ENCODE measurements at regions not wholly inside any gene's neighbourhood (a gene's known extent, or its start where the extent isn't known, plus 50 kb on each side); places are given as distances from the start of the nearest gene placed in this dataset.
"Not testable (repeated sequence)": the region's sequence is repeated elsewhere in the genome, so short reads cannot be mapped to it uniquely, and the experiment has no call there.

- Mint-ChIP-seq H3K27me3 (peaks cover 6% of the 10 kb centered on the region), H3K9me3 (no peaks in the 10 kb centered on the region), H3K4me3 (no peak overlapping the region), H3K36me3 (ENCODE audit: low read depth) (no peaks in the 10 kb centered on the region), H3K4me1 (ENCODE audit: low read depth) (no peaks in the 10 kb centered on the region), H3K27ac (no peak overlapping the region)
- Histone ChIP-seq H3K4me3 (ENCODE audit: low read length) (no peak overlapping the region), H3K27me3 (ENCODE audit: control insufficient read depth in 1 of 2, insufficient read depth in 2 of 2, low read length in 2 of 2) (no peaks in the 10 kb centered on the region), H3K36me3 (ENCODE audit: insufficient read depth, low read length) (no peaks in the 10 kb centered on the region), H3K4me1 (ENCODE audit: insufficient read depth, low read length) (no peaks in the 10 kb centered on the region), H3K27ac (ENCODE audit: low read depth in 1 of 2, low read length in 2 of 2) (no peak overlapping the region), H3K9me3 (ENCODE audit: control insufficient read depth in 1 of 2, insufficient read depth in 1 of 2, low read length in 2 of 2) (no peaks in the 10 kb centered on the region)
- POLR2A ChIA-PET, result no interaction called here
- CTCF ChIA-PET, result no interaction called here
- intact Hi-C loops (cut with DNase I, micrococcal nuclease), result no loop called here
- TF ChIP-seq, protein P1, sequence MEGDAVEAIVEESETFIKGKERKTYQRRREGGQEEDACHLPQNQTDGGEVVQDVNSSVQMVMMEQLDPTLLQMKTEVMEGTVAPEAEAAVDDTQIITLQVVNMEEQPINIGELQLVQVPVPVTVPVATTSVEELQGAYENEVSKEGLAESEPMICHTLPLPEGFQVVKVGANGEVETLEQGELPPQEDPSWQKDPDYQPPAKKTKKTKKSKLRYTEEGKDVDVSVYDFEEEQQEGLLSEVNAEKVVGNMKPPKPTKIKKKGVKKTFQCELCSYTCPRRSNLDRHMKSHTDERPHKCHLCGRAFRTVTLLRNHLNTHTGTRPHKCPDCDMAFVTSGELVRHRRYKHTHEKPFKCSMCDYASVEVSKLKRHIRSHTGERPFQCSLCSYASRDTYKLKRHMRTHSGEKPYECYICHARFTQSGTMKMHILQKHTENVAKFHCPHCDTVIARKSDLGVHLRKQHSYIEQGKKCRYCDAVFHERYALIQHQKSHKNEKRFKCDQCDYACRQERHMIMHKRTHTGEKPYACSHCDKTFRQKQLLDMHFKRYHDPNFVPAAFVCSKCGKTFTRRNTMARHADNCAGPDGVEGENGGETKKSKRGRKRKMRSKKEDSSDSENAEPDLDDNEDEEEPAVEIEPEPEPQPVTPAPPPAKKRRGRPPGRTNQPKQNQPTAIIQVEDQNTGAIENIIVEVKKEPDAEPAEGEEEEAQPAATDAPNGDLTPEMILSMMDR (IDR thresholded peaks at IDR 0.05), result no peak
- ATAC-seq (ENCODE audit: poor library complexity) (no peak), DNase-seq (no peak)
Measured at GRCh38 chr7:25054819-25055519, 70.1 kb downstream of the CYCS start.

DNA sequence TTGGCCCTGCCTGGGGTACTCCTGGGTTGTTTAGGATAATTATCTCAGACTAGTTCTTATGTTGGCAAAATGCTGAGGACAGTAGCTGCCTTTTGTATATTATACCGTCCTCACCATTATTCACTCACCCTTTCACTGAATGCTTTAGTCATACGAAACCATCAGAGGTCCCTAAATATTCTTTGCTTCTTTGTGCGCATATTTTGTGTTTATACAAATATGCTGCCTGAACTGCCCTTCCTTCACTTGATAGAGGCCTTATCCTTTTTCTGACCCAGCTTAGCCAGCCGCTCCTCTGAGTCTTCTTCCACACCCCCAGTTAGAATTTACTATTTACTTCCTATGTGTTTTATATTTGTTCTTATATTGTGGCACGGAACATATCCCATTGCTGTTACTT, 70.2 kb upstream of the OSBPL3 start:
- TF ChIP-seq, protein P1 (IDR thresholded peaks at IDR 0.05), result no peak
- DNase-seq (no peak), ATAC-seq (ENCODE audit: poor library complexity) (no peak)
- no peaks in the 10 kb centered on the region for H3K9me3 ChIP-seq (ENCODE audit: control insufficient read depth in 1 of 2, insufficient read depth in 1 of 2, low read length in 2 of 2)
- H3K27me3 ChIP-seq (ENCODE audit: control insufficient read depth in 1 of 2, insufficient read depth in 2 of 2, low read length in 2 of 2), result no peaks in the 10 kb centered on the region
- no peak overlapping the region for H3K27ac ChIP-seq (ENCODE audit: low read depth in 1 of 2, low read length in 2 of 2)
- no peaks in the 10 kb centered on the region for H3K4me1 ChIP-seq (ENCODE audit: insufficient read depth, low read length)
- H3K36me3 ChIP-seq (ENCODE audit: insufficient read depth, low read length), result no peaks in the 10 kb centered on the region
- CTCF ChIA-PET, result no interaction called here
- intact Hi-C loops (cut with DNase I, micrococcal nuclease), result no loop called here
- no peak overlapping the region for H3K4me3 ChIP-seq (ENCODE audit: low read length)
- Mint-ChIP-seq H3K9me3 (no peaks in the 10 kb centered on the region), H3K36me3 (ENCODE audit: low read depth) (no peaks in the 10 kb centered on the region), H3K27ac (no peak overlapping the region), H3K4me1 (ENCODE audit: low read depth) (no peaks in the 10 kb centered on the region), H3K27me3 (no peaks in the 10 kb centered on the region), H3K4me3 (no peak overlapping the region)
- POLR2A ChIA-PET, result no interaction called here

GRCh38 chr7:25048444-25048834, 68.5 kb upstream of the OSBPL3 start:
- Histone ChIP-seq H3K4me3 (ENCODE audit: low read length) (no peak overlapping the region), H3K4me1 (ENCODE audit: insufficient read depth, low read length) (no peaks in the 10 kb centered on the region), H3K36me3 (ENCODE audit: insufficient read depth, low read length) (no peaks in the 10 kb centered on the region), H3K27me3 (ENCODE audit: control insufficient read depth in 1 of 2, insufficient read depth in 2 of 2, low read length in 2 of 2) (no peaks in the 10 kb centered on the region), H3K9me3 (ENCODE audit: control insufficient read depth in 1 of 2, insufficient read depth in 1 of 2, low read length in 2 of 2) (no peaks in the 10 kb centered on the region), H3K27ac (ENCODE audit: low read depth in 1 of 2, low read length in 2 of 2) (no peak overlapping the region)
- H3K4me3 Mint-ChIP-seq, result no peak overlapping the region
- H3K36me3 Mint-ChIP-seq (ENCODE audit: low read depth), result no peaks in the 10 kb centered on the region
- ChIA-PET POLR2A (interaction anchor here (0.6 kb wide), 1 partner anchor 164 kb away, joined by 3 read pairs; no protein-coding TSS in a partner anchor), CTCF (interaction anchor here (0.5 kb wide), 1 partner anchor 1627 kb away, joined by 3 read pairs; no protein-coding TSS in a partner anchor)
- no peaks in the 10 kb centered on the region for H3K9me3 Mint-ChIP-seq
- H3K27me3 Mint-ChIP-seq, result no peaks in the 10 kb centered on the region
- intact Hi-C loops (cut with DNase I, micrococcal nuclease), result no loop called here
- TF ChIP-seq, protein P1 (IDR thresholded peaks at IDR 0.05), result no peak
- no peak for DNase-seq
- no peak for ATAC-seq (ENCODE audit: poor library complexity)
- H3K4me1 Mint-ChIP-seq (ENCODE audit: low read depth), result no peaks in the 10 kb centered on the region
- no peak overlapping the region for H3K27ac Mint-ChIP-seq

DNA sequence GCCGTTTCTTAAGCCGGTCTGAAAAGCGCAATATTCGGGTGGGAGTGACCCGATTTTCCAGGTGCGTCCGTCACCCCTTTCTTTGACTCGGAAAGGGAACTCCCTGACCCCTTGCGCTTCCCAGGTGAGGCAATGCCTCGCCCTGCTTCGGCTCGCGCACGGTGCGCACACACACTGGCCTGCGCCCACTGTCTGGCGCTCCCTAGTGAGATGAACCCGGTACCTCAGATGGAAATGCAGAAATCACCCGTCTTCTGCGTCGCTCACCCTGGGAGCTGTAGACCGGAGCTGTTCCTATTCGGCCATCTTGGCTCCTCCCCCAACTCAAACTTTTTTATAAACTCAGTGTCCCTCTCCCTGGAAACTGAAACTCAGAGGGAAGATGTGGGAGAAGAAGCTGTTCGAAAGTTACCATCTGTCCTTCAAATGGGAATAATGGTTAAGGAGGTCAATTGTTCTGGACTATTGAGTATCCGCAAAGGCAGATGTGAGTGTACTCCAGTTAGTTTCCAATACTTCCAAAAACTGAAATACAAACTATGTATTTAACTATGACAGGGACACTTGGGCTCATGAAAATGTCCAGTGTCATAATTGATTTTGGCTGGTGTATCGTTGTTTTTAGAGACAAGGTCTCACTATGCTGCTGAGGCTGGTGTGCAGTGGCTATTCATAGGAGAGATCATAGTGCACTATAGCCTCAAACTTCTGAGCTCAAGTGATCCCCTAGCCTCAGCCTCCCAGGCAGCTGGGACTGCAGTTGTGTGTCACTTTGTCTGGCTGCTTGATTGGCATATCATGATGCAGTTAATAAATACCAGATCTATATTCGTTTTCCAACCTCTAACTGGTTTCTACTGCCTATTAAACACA, 67.8 kb upstream of the OSBPL3 start:
- ATAC-seq (ENCODE audit: poor library complexity); H3K27me3 Mint-ChIP-seq; H3K27ac ChIP-seq (ENCODE audit: low read depth in 1 of 2, low read length in 2 of 2); intact Hi-C loops (cut with DNase I, micrococcal nuclease); DNase-seq; H3K4me1 ChIP-seq (ENCODE audit: insufficient read depth, low read length); H3K4me3 Mint-ChIP-seq; H3K27ac Mint-ChIP-seq; H3K36me3 Mint-ChIP-seq (ENCODE audit: low read depth); H3K27me3 ChIP-seq (ENCODE audit: control insufficient read depth in 1 of 2, insufficient read depth in 2 of 2, low read length in 2 of 2); POLR2A ChIA-PET; H3K9me3 Mint-ChIP-seq; H3K36me3 ChIP-seq (ENCODE audit: insufficient read depth, low read length); H3K4me1 Mint-ChIP-seq (ENCODE audit: low read depth); H3K4me3 ChIP-seq (ENCODE audit: low read length); H3K9me3 ChIP-seq (ENCODE audit: control insufficient read depth in 1 of 2, insufficient read depth in 1 of 2, low read length in 2 of 2): not testable (repeated sequence)
- CTCF ChIA-PET, result interaction anchor here (0.5 kb wide), 1 partner anchor 1627 kb away, joined by 3 read pairs; no protein-coding TSS in a partner anchor

Data from CD4-positive, alpha-beta T cell (primary cell).